Stimulated activated CD4-positive, alpha-beta T cell treated with anti-CD3 and anti-CD28 coated beads, Interleukin-15, amount 100 ng/mL, for 48 hours (primary cell): ENCODE measurements at regions not wholly inside any gene's neighbourhood (a gene's known extent, or its start where the extent isn't known, plus 50 kb on each side); places are given as distances from the start of the nearest gene placed in this dataset.
"Not testable (repeated sequence)": the region's sequence is repeated elsewhere in the genome, so short reads cannot be mapped to it uniquely, and the experiment has no call there.

Experiments used
- DNase-seq, 2 donors: peaks; one replicate each; pipeline ENCODE4 v3.0.0-alpha.2; 2020; ENCODE audit warnings: low read depth in 2 of 2

GRCh38 chr13:109400624-109401257, 385.6 kb downstream of the IRS2 start:
- no peak for DNase-seq

- no peak for DNase-seq
Measured at GRCh38 chr13:109400209-109400608, 386.2 kb downstream of the IRS2 start.

- DNase-seq = not testable (repeated sequence)
Measured at GRCh38 chr13:109398071-109398470, 388.3 kb downstream of the IRS2 start.

- DNase-seq = no peak
Measured at GRCh38 chr13:109397285-109397684, 389.1 kb downstream of the IRS2 start.

GRCh38 chr13:109396266-109396665, 390.1 kb downstream of the IRS2 start:
- no peak for DNase-seq

- DNase-seq = no peak
Measured at GRCh38 chr13:109395014-109395413, 391.4 kb downstream of the IRS2 start.

GRCh38 chr13:109394311-109394988, 391.9 kb downstream of the IRS2 start:
- DNase-seq = no peak

- DNase-seq = no peak
Measured at GRCh38 chr13:109393045-109393444, 393.3 kb downstream of the IRS2 start.

GRCh38 chr13:109390391-109390790, 396.0 kb downstream of the IRS2 start:
- no peak for DNase-seq

GRCh38 chr13:109389892-109390345, 396.5 kb downstream of the IRS2 start:
- no peak for DNase-seq

GRCh38 chr13:109389456-109389855, 396.9 kb downstream of the IRS2 start:
- no peak for DNase-seq

GRCh38 chr13:109387471-109387870, 398.9 kb downstream of the IRS2 start:
- no peak for DNase-seq

- DNase-seq = no peak
Measured at GRCh38 chr13:109385242-109385560, 401.2 kb downstream of the IRS2 start.

GRCh38 chr13:109384491-109385241, 401.7 kb downstream of the IRS2 start:
- DNase-seq = no peak

- no peak for DNase-seq
Measured at GRCh38 chr13:109383683-109384082, 402.7 kb downstream of the IRS2 start.

- DNase-seq = no peak
Measured at GRCh38 chr13:109381546-109382180, 404.7 kb downstream of the IRS2 start.

- DNase-seq = no peak
Measured at GRCh38 chr13:109380457-109380856, 405.9 kb downstream of the IRS2 start.

GRCh38 chr13:109379930-109380329, 406.5 kb downstream of the IRS2 start:
- no peak for DNase-seq

GRCh38 chr13:109376936-109377335, 409.4 kb downstream of the IRS2 start:
- DNase-seq = no peak

GRCh38 chr13:109374609-109375200, 411.7 kb downstream of the IRS2 start:
- DNase-seq = no peak

- no peak for DNase-seq
Measured at GRCh38 chr13:109372666-109373065, 413.7 kb downstream of the IRS2 start.

GRCh38 chr13:109371066-109371465, 415.3 kb downstream of the IRS2 start:
- DNase-seq = no peak
